ENCODE measurements at regions not wholly inside any gene's neighbourhood (a gene's known extent, or its start where the extent isn't known, plus 50 kb on each side); places are given as distances from the start of the nearest gene placed in this dataset.
"Not testable (repeated sequence)": the region's sequence is repeated elsewhere in the genome, so short reads cannot be mapped to it uniquely, and the experiment has no call there.

DNA sequence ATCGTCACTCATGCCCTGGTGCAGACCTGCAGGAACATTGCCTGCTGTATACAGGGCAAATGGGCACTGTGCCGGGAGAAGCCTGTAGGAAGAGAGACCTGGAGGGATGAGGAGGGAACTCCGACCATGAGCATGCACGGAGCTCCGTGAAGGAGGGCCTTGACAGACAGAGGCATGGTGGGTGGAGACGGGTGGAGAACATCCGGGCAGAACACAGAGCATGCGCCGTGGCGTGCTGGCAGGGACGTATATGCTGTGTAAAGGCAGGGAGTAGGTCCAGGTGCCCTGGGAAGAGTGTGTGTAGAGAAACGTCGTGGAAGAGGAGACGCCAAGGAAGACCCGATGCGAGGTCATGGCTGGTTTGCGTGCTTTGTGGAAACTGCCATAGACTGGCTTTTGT lies 133.0 kb upstream of the FAN1 start:
- TF ChIP-seq CTCF (IDR thresholded peaks at IDR 0.05) = no peak
- Histone ChIP-seq H3K9me3 (no peaks in the 10 kb centered on the region), H3K4me1 (no peaks in the 10 kb centered on the region), H3K27ac (no peak overlapping the region), H3K4me3 (no peak overlapping the region), H3K27me3 (no peaks in the 10 kb centered on the region), H3K36me3 (no peaks in the 10 kb centered on the region)
- no peak for DNase-seq (ENCODE audit: low spot score in 2 of 2)
- intact Hi-C loops (cut with DNase I) = no loop called here

- intact Hi-C loops (cut with DNase I) = no loop called here
- DNase-seq (ENCODE audit: low spot score in 2 of 2) = no peak
- Histone ChIP-seq H3K27ac (no peak overlapping the region), H3K9me3 (no peaks in the 10 kb centered on the region), H3K27me3 (no peaks in the 10 kb centered on the region), H3K4me1 (no peaks in the 10 kb centered on the region), H3K4me3 (no peak overlapping the region), H3K36me3 (no peaks in the 10 kb centered on the region)
- no peak for TF ChIP-seq CTCF (IDR thresholded peaks at IDR 0.05)
These were observed 120.7 kb upstream of the FAN1 start for GRCh38 chr15:30783019-30783418.

DNA sequence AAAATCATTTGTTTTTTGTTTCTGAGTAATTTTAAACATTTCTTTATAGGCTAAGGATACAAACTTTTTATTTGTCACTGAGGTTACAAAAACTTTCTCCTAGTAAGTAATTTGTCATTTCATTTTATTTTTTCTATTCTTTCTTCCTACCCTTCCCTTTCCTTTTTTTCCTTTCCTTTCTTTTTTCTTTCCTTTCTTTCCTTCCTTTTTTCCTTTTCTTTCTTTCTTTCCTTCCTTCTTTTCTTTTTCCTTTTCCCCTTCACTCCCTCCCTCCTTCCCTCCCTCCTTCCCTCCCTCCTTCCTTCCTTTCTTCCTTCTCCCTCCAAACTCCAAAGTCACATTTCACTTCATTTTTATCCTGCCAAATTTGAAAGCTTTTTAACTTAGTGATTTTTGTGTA lies 115.1 kb upstream of the FAN1 start:
- intact Hi-C loops (cut with DNase I) = no loop called here
- H3K9me3 ChIP-seq = no peaks in the 10 kb centered on the region
- TF ChIP-seq CTCF (IDR thresholded peaks at IDR 0.05) = no peak
- H3K36me3 ChIP-seq = no peaks in the 10 kb centered on the region
- no peak for DNase-seq (ENCODE audit: low spot score in 2 of 2)
- H3K4me3 ChIP-seq = no peak overlapping the region
- no peak overlapping the region for H3K27ac ChIP-seq
- H3K4me1 ChIP-seq = no peaks in the 10 kb centered on the region
- no peaks in the 10 kb centered on the region for H3K27me3 ChIP-seq

DNA sequence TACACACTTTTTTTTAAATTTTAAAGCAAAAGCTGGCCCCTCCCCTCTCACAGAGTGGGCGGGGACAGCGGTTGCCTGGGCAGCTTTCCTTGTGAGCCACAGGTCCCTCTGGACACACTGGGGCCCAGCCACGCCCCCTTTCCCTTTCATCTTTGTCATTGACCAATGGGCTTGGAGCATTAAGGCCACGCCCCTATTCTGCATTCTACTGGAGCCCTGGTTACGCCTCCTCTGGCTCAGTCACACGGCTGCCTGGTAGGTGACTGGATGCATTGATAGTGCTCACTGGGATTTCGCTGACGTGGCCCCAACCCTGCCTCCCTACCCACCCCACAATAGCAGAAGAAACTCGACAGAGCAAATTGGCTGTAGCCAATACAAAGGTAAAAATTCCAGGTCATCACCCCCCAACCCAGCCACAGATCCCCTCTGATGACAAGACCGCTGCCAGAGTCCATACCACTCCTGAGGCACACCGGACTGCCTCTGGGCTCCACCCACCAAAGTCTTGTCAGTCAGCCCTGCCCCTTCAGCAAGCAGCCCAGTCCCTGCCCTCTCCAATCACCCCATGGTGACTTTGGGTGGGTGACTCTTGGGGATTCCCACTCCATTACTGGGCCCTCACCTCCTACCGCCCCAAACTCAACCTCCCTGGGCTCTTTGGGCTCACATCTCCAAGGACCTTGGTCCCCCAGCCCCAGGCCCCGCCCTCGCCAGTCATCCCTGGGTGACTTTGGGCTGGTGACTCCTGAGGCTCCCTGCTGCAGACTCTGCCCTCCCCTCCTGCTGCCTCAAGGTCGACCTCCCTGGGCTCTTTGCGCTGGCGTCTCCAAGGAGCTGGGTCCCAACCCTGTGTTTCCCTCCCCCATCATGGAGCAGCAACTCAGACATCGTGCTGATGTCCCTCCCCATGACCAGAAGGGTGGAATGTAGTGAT lies 112.2 kb upstream of the FAN1 start:
- Histone ChIP-seq H3K36me3 (no peaks in the 10 kb centered on the region), H3K4me3 (no peak overlapping the region), H3K27ac (no peak overlapping the region), H3K9me3 (no peaks in the 10 kb centered on the region), H3K27me3 (no peaks in the 10 kb centered on the region), H3K4me1 (no peaks in the 10 kb centered on the region)
- TF ChIP-seq CTCF (IDR thresholded peaks at IDR 0.05) = no peak
- intact Hi-C loops (cut with DNase I) = no loop called here
- no peak for DNase-seq (ENCODE audit: low spot score in 2 of 2)

DNA sequence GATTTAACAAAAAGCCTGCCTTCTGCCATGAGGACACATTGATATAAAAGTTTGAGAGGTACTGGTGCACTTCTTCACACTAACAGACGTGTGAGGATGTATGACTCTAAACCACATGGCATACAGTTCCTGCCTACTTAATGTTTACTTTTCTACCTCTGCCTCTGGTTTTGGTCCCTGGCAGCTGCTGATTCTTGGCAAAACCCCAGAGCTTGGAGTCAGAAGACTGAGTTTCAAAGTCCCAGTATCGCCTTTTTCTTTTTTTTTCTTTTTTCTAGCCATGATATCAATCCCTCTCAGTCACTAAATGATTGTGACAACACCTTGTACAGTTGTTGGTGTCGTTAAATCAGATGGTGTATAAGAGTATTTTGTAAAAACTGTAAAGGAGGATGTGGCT lies 110.9 kb upstream of the FAN1 start:
- H3K36me3 ChIP-seq; DNase-seq (ENCODE audit: low spot score in 2 of 2); H3K4me1 ChIP-seq; H3K27me3 ChIP-seq; intact Hi-C loops (cut with DNase I); H3K4me3 ChIP-seq; H3K9me3 ChIP-seq; H3K27ac ChIP-seq: not testable (repeated sequence)

GRCh38 chr15:30794388-30794787 lies 109.3 kb upstream of the FAN1 start:
- H3K27me3 ChIP-seq = no peaks in the 10 kb centered on the region
- no peaks in the 10 kb centered on the region for H3K4me1 ChIP-seq
- no peaks in the 10 kb centered on the region for H3K36me3 ChIP-seq
- TF ChIP-seq CTCF (IDR thresholded peaks at IDR 0.05) = no peak
- no peak overlapping the region for H3K27ac ChIP-seq
- H3K4me3 ChIP-seq = no peak overlapping the region
- DNase-seq (ENCODE audit: low spot score in 2 of 2) = no peak
- no peaks in the 10 kb centered on the region for H3K9me3 ChIP-seq
- intact Hi-C loops (cut with DNase I) = no loop called here

- H3K27ac ChIP-seq; H3K27me3 ChIP-seq; H3K36me3 ChIP-seq; H3K9me3 ChIP-seq; intact Hi-C loops (cut with DNase I); H3K4me3 ChIP-seq; DNase-seq (ENCODE audit: low spot score in 2 of 2); H3K4me1 ChIP-seq: not testable (repeated sequence)
These were observed 104.2 kb upstream of the FAN1 start for GRCh38 chr15:30799565-30799964.

- H3K27me3 ChIP-seq; H3K36me3 ChIP-seq; H3K27ac ChIP-seq; H3K9me3 ChIP-seq; intact Hi-C loops (cut with DNase I); H3K4me3 ChIP-seq; H3K4me1 ChIP-seq; DNase-seq (ENCODE audit: low spot score in 2 of 2): not testable (repeated sequence)
These were observed 102.4 kb upstream of the FAN1 start for GRCh38 chr15:30801140-30801895.

DNA sequence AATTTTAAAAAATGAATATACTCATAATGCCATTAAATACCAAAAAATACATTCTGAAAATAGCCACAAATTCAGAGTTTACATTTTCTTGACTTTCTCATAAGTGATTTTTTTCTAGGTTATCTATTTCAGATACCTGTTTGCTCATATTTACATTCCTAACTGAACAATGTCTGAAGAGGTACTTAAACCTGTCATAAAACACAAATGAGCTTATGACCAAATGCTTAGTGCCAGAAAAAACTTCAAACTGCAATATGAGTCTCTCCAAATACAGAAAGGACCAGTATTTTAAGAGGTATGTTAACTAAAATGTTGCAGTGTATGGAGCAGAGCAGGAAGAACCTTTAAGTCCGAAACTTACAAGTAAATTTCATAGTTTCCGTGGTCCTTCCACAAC lies 101.7 kb upstream of the FAN1 start:
- intact Hi-C loops (cut with DNase I); H3K9me3 ChIP-seq: not testable (repeated sequence)

More for the DNA sequence above, 101.7 kb upstream of the FAN1 start:
- not testable (repeated sequence) for DNase-seq (ENCODE audit: low spot score in 2 of 2); H3K27ac ChIP-seq; H3K4me3 ChIP-seq; H3K36me3 ChIP-seq; H3K4me1 ChIP-seq; H3K27me3 ChIP-seq
